ENCODE measurements at regions not wholly inside any gene's neighbourhood (a gene's known extent, or its start where the extent isn't known, plus 50 kb on each side); places are given as distances from the start of the nearest gene placed in this dataset.

- DNase-seq (ENCODE audit: low read depth in 1 of 2, low spot score in 1 of 2) = no peak
These were observed 297.2 kb upstream of the JARID2 start for GRCh38 chr6:14948586-14949245.

- DNase-seq (ENCODE audit: low read depth in 1 of 2, low spot score in 1 of 2) = no peak
These were observed 295.5 kb upstream of the JARID2 start for GRCh38 chr6:14950103-14950969.

- DNase-seq (ENCODE audit: low read depth in 1 of 2, low spot score in 1 of 2) = no peak
These were observed 294.9 kb upstream of the JARID2 start for GRCh38 chr6:14950970-14951276.

- no peak for DNase-seq (ENCODE audit: low read depth in 1 of 2, low spot score in 1 of 2)
These were observed 294.2 kb upstream of the JARID2 start for GRCh38 chr6:14951704-14952103.

GRCh38 chr6:14953836-14954235 is 292.0 kb upstream of the JARID2 start:
- no peak for DNase-seq (ENCODE audit: low read depth in 1 of 2, low spot score in 1 of 2)

GRCh38 chr6:14957355-14958059 is 288.4 kb upstream of the JARID2 start:
- DNase-seq (ENCODE audit: low read depth in 1 of 2, low spot score in 1 of 2) = no peak

- DNase-seq (ENCODE audit: low read depth in 1 of 2, low spot score in 1 of 2) = no peak
These were observed 286.5 kb upstream of the JARID2 start for GRCh38 chr6:14959324-14959885.

GRCh38 chr6:14964556-14965270 is 281.2 kb upstream of the JARID2 start:
- no peak for DNase-seq (ENCODE audit: low read depth in 1 of 2, low spot score in 1 of 2)

GRCh38 chr6:14965424-14966075 is 280.3 kb upstream of the JARID2 start:
- no peak for DNase-seq (ENCODE audit: low read depth in 1 of 2, low spot score in 1 of 2)

GRCh38 chr6:14966096-14966905 is 279.6 kb upstream of the JARID2 start:
- DNase-seq (ENCODE audit: low read depth in 1 of 2, low spot score in 1 of 2) = no peak

GRCh38 chr6:14966906-14967711 is 278.8 kb upstream of the JARID2 start:
- DNase-seq (ENCODE audit: low read depth in 1 of 2, low spot score in 1 of 2) = no peak

- no peak for DNase-seq (ENCODE audit: low read depth in 1 of 2, low spot score in 1 of 2)
These were observed 277.7 kb upstream of the JARID2 start for GRCh38 chr6:14968056-14968637.

GRCh38 chr6:14969126-14969525 is 276.7 kb upstream of the JARID2 start:
- DNase-seq (ENCODE audit: low read depth in 1 of 2, low spot score in 1 of 2) = no peak

GRCh38 chr6:14972379-14973067 is 273.3 kb upstream of the JARID2 start:
- no peak for DNase-seq (ENCODE audit: low read depth in 1 of 2, low spot score in 1 of 2)

- DNase-seq (ENCODE audit: low read depth in 1 of 2, low spot score in 1 of 2) = no peak
These were observed 271.5 kb upstream of the JARID2 start for GRCh38 chr6:14974372-14974771.

- no peak for DNase-seq (ENCODE audit: low read depth in 1 of 2, low spot score in 1 of 2)
These were observed 270.9 kb upstream of the JARID2 start for GRCh38 chr6:14974792-14975470.

GRCh38 chr6:14975471-14975817 is 270.4 kb upstream of the JARID2 start:
- DNase-seq (ENCODE audit: low read depth in 1 of 2, low spot score in 1 of 2) = no peak
